ENCODE measurements at regions not wholly inside any gene's neighbourhood (a gene's known extent, or its start where the extent isn't known, plus 50 kb on each side); places are given as distances from the start of the nearest gene placed in this dataset.
"Not testable (repeated sequence)": the region's sequence is repeated elsewhere in the genome, so short reads cannot be mapped to it uniquely, and the experiment has no call there.

- no peak for DNase-seq (ENCODE audit: low read depth)
Observed at GRCh38 chr10:8128511-8128910, 74.0 kb downstream of the GATA3 start.

DNA sequence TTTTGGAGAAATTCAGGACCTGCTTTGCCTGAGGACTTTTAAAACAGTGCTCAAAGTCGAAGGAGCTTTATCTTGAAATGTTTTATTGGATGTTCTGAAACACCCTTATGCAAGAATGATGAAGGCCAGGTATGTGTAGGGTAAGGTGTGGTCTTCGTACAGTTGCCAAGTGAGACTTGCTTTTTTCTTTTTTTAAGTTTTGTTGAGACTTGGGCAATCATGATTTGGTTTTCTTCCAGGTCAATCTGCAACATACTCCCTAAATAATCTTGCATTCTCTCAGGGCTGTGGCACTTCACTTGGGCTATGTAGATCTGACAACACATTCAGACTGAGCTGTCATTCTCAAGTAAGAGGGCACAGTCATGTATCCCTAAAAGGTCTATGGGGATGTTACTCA lies 75.0 kb downstream of the GATA3 start:
- no peak for DNase-seq (ENCODE audit: low read depth)

GRCh38 chr10:8130973-8131911 lies 76.8 kb downstream of the GATA3 start:
- peak; percentile 46 for DNase-seq (ENCODE audit: low read depth)

DNA sequence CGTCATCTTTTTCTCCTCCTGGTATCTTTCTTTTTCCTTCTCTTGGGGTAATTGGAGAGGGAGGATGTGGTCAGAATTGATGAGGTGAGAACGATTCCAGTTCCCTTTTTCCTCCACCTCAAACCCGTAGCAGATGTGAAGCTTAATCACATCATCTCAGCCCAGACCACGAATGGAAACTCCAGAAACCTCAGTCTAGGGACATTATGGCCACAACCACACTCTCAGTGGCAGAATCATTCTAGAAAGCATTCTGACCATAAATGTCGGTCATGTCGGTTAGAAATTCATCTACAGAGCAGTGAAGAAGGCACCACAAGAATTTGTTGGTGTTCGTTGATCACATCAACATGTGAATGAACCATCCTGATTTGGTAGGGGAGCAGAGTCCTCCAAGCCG lies 78.7 kb downstream of the GATA3 start:
- DNase-seq (ENCODE audit: low read depth): no peak

GRCh38 chr10:8136736-8137135 lies 82.2 kb downstream of the GATA3 start:
- no peak for DNase-seq (ENCODE audit: low read depth)

DNA sequence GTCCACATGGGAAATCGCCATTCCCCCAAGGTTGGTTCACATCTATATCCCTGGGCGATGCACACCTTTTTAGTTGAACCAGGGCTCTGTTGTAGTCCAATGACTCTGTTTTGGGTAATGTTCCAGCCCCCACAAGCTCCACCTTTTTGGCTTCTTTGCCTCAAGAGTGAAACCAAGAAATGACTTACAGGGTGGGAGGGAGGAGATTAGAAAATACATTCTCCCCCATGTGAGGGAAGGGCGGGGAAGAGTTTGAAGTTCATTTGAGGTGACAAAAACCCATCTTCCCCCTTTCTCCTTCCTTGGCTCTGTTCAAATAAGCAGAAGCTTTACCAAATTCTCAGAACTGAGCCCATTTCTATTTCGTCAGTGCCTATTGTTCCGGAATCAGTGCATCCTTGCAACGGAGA lies 82.8 kb downstream of the GATA3 start:
- no peak for DNase-seq (ENCODE audit: low read depth)

- DNase-seq (ENCODE audit: low read depth): no peak
Observed at GRCh38 chr10:8137726-8138125, 83.2 kb downstream of the GATA3 start.

DNA sequence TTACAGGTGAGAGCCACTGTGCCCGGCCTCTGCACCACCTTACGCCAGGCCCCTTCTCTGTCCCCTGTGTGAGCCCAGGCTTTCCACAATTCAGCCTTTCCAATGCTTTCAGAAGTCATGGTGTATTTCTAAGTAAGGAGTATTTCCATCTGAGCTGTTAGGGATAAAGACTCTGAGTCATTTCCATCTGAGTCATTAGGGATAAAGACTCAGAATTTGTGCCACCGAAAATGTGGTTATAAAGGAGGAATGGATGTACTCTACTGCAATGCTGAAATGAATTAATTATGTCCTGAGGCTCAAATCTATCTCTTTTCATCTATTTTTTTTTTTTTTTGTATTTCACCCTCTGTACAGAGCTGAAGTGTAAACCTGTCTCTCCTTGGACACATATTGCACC lies 84.0 kb downstream of the GATA3 start:
- DNase-seq (ENCODE audit: low read depth): peak; percentile 41

DNA sequence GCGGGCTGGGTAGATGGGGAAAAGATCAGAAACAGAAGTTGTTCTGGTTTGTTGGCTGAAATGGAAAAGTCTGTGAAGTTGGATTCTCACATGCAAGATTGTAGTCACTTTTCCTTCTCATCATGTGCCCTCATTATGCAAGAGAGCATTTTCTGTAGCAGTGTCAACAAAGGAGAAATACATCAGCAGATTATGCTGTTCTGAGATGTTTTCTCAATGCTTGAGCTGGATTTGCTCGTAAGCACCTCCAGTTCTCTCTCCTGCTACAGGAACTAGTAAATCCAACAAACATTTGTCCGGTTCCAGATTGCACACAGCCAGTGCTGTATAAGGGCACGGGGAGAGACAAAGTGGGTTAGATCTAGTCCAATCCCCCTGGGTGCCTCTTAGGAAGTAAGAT lies 90.0 kb downstream of the GATA3 start:
- no peak for DNase-seq (ENCODE audit: low read depth)

- peak; percentile 8 for DNase-seq (ENCODE audit: low read depth)
Observed at GRCh38 chr10:8146650-8147049, 92.2 kb downstream of the GATA3 start.

DNA sequence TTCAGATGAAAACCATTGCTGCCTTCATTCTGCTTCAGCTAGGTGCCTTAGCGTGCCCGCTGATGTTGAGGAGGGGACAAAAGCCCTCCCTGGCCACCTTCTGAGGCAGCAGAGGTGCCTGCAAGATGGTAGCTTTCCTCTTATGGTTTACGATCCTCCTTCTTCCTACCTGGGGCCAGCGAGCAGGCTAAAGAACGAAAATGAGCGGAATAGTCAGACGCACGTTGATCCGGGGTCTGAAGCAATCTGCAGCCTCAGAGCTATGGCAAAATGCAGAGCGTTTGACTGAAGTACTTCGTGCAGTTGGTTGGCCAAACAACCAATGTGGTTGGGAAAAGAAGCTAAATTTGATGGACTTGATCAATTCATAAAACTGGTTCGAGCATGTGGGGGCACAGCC lies 95.5 kb downstream of the GATA3 start:
- DNase-seq (ENCODE audit: low read depth): no peak

DNA sequence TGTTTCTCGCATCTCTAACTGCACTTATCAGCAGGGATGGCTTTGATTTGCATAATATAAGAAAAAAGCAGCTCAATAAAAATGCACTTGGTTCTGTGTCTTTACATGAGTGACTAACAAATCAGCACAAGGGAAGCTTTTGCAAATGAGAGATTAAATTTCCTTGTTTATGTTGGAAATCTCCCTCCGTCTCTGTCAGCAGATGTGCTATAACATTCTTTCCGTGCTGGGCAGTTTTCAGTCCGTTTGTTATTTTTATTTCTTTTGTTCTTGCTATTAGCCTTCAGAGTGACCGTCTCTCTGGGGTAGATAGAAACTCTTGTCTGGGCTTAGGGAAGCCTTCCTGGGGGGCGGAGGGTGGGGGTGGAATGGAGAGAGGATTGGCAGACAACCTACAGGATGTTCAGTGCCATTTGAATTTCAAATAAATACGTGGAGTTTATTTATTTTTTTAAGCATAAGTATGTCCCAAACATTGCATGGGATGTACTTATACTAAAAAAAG lies 96.0 kb downstream of the GATA3 start:
- peak; percentile 7 for DNase-seq (ENCODE audit: low read depth)

DNA sequence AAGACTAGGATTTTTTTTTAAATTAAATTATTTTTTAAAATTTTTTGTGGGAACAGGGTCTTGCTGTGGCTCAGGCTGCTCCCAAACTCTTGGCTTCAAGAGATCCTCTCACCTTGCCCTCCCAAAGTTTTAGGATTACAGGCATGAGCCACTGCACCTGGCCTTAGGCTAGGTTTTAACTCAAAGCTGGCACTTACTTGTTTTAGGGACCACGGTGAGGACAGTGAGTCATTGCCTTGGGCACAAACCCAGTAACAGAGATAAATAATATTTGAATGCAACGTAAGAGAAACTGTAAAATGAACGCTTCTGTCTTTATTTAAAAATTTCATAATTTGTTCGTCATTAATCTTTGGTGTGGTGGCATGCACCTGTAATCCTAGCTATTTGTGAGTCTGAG lies 96.6 kb downstream of the GATA3 start:
- DNase-seq (ENCODE audit: low read depth): no peak

DNA sequence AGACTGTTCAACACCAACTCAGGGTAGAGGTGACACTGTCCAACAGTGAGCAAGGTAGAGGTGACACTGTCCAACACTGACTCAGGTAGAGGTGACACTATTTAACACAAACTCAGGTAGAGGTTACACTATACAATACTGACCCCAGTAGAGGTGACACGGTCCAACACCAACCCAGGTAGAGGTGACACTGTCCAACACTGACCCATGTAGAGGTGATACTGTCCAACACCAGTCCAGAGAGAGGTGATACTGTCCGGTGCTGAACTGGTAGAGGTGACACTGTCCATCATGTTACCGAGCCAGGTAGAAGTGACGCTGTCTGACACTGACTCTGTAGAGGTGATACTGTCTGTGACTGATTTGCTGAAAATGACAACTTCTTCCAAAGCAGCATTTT lies 102.4 kb downstream of the GATA3 start:
- DNase-seq (ENCODE audit: low read depth): no peak

DNA sequence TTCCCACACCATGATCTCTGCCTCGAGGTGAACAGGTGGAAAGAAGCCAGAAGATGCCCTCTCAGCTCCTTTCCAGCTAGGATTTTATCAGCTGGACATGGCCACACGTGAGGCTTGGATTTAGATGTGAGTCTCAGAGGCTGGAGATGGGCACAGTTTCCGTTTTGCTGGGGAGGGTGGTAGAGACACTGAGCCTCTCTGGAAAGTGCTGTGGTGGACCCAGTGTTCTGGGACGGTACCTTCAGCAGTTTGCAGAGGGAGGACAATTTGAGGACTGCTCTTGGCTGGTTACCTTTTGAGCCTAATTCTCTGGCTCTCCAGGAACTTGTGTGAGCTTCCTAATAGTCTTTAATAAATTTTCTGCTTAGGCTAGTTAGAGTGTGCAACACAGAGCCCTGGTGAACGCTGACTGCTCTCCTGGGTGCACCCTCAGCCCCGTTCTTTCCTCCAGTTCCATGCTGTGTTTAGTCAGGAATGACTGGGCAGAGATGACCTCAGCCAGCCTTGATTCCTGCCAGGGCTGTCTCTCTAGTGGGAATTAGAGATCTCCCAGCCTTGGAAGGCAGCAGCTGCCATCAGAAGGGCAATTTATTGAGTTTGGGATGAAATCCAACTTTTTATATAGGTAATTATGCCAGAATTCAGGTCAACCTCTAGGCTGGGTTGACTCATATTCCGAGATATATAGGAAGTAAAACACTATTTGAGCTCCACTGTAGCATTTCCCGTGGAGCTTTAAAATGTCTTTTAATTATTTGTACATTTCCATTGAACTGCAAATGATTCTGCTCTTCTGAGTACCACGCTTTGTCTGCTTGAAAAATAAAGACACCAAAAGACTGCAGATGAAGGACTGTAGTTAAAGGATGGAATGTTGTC lies 103.9 kb downstream of the GATA3 start:
- DNase-seq (ENCODE audit: low read depth): no peak

GRCh38 chr10:8159341-8160165 lies 105.1 kb downstream of the GATA3 start:
- no peak for DNase-seq (ENCODE audit: low read depth)

DNA sequence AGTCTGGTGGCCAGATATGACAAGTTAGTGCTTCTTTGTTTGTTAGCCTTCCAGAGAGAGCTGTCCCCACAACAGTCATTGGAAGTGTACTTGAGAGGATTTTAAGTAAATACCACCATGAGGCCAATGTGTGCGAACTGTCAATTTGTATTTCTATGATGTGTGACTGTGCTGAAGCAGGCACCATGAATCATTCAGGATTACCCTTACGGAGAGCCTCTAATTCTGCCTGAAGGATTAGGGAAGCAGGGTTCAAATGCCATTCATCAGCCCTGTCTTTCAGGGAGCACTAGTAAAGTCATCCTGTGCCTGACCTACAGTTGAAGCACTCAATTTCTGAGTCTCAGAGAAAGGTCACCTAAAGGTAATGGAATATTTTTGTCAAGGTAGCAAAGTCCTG lies 109.3 kb downstream of the GATA3 start:
- no peak for DNase-seq (ENCODE audit: low read depth)

DNA sequence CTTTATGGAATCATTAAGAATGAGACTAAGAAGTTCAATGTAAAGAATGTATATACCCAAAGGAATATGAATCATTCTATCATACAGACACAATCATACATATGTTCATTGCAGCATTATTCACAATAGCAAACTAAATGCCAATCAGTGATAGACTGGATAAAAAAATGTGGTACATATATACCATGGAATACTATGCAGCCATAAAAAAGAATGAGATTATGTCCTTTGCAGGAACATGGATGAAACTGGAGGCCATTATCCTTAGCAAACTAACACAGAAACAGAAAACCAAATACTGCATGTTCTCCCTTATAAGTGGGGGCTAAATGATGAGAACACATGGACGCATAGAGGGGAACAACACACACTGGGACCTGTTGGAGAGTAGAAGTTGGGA lies 110.2 kb downstream of the GATA3 start:
- not testable (repeated sequence) for DNase-seq (ENCODE audit: low read depth)

DNA sequence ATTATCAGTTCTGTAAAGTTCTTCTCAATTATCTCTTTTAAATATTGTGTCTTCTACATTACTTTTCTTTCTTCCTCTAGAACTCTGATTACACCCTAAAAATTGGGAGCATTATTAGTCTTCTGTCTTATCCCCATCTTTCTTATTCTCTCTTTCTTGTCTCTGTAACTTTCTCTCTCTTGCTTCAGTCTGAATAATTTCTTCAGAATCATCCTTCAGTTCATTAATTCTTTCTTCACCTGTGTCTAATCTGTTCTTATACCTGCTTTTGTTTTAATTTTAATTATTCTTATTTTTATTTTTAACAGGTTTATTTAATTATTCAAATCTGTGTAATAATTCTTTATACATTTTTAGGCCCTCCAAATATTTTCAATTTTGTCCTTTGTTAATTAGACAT lies 114.3 kb downstream of the GATA3 start:
- DNase-seq (ENCODE audit: low read depth): no peak

DNA sequence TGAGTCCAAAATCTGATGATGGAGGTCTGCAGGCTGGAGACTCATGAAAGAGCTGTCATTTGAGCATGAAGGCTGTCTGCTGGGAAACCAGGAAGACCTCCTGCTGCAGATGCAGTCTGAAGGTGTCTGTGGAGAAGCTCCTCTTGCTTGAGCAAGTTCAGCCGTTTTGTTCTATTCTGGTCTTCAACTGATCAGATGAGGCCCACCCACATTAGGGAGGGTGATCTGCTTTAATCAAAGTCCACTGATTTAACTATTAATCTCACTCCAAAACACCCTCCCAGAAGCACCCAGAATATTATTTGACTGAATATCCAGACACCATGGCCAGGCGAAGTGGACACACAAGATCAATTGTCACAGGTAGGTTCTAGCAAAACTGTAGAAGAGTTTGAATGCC lies 116.5 kb downstream of the GATA3 start:
- no peak for DNase-seq (ENCODE audit: low read depth)

DNA sequence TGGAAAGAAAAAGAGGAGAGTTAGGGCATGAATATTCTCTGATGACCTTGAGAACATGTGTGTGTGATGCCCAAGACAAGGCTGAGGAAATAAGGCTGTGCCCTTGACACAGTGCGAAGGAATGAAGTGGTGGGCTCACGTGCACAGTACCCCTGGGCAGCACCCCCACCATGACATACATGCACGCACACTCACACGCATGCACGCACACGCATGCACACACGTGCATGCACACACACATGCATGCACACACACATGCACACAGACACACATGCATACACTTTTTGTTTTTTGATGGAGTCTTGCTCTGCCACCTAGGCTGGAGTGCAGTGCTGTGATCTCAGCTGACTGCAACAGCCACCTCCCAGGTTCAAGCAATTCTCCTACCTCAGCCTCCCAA lies 118.1 kb downstream of the GATA3 start:
- DNase-seq (ENCODE audit: low read depth): no peak
